GM23338 (cell line): ENCODE measurements at regions not wholly inside any gene's neighbourhood (a gene's known extent, or its start where the extent isn't known, plus 50 kb on each side); places are given as distances from the start of the nearest gene placed in this dataset.

Experiments used
- ATAC-seq: fragments of 200-7000 bp; cut with Tn5 transposase; 3 replicates; pipeline ENCODE4 v1.9.1; 2020
- DNase-seq: peaks from one replicate; pipeline ENCODE4 v3.0.0-alpha.2; 2015; ENCODE audit warnings: low spot score
- H2AFZ ChIP-seq: fragments of 200-600 bp; sonication (generic); 2 replicates; pipeline ENCODE4 v1.8.0; 2016; ENCODE audit warnings: antibody characterized with exemption, mild to moderate bottlenecking, moderate library complexity
- H3F3A ChIP-seq: fragments of 200-600 bp; sonication (generic); replicated peaks from 2 replicates; pipeline ENCODE4 v1.8.0; 2017; ENCODE audit warnings: antibody characterized with exemption, mixed run types, low read depth
- H3K27ac ChIP-seq: fragments of 200-600 bp; sonication (generic); 2 replicates; pipeline ENCODE4 v1.6.1; 2016; ENCODE audit warnings: low read depth
- H3K27me3 ChIP-seq: fragments of 200-600 bp; sonication (generic); 2 replicates; pipeline ENCODE4 v1.8.0; 2016; ENCODE audit warnings: mild to moderate bottlenecking, mixed run types, moderate library complexity; ENCODE audit not compliant: insufficient read depth
- H3K36me3 ChIP-seq: fragments of 200-600 bp; sonication (generic); 2 replicates; pipeline ENCODE4 v1.8.0; 2016; ENCODE audit warnings: mild to moderate bottlenecking; ENCODE audit not compliant: insufficient read depth
- H3K4me1 ChIP-seq: fragments of 200-600 bp; sonication (generic); 2 replicates; pipeline ENCODE4 v1.8.0; 2016; ENCODE audit warnings: mild to moderate bottlenecking, moderate library complexity; ENCODE audit not compliant: insufficient read depth
- H3K4me2 ChIP-seq: fragments of 200-600 bp; sonication (generic); 2 replicates; pipeline ENCODE4 v1.7.1; 2017; ENCODE audit warnings: mixed run types
- H3K4me3 ChIP-seq: fragments of 200-600 bp; sonication (generic); 2 replicates; pipeline ENCODE4 v1.6.1; 2016; ENCODE audit warnings: mixed run types
- H3K79me2 ChIP-seq: fragments of 200-600 bp; sonication (generic); replicated peaks from 2 replicates; pipeline ENCODE4 v1.8.0; 2017; ENCODE audit warnings: mild to moderate bottlenecking; ENCODE audit not compliant: insufficient read depth
- H3K9me2 ChIP-seq: fragments of 200-600 bp; sonication (generic); 2 replicates; pipeline ENCODE4 v1.8.0; 2017; ENCODE audit not compliant: insufficient read depth
- H4K20me1 ChIP-seq: fragments of 200-600 bp; sonication (generic); replicated peaks from 2 replicates; pipeline ENCODE4 v1.8.0; 2017; ENCODE audit warnings: mild to moderate bottlenecking; ENCODE audit not compliant: insufficient read depth
- H3K27ac Mint-ChIP-seq: 2 replicates; pipeline ENCODE4 v1.8.0; 2020; ENCODE audit warnings: inconsistent platforms, mild to moderate bottlenecking, moderate library complexity, mixed read lengths
- H3K27me3 Mint-ChIP-seq: 3 replicates; pipeline ENCODE4 v1.8.0; 2022; ENCODE audit warnings: low read depth, mild to moderate bottlenecking, moderate library complexity, mixed read lengths, inconsistent platforms; ENCODE audit not compliant: insufficient read depth, poor library complexity
- H3K36me3 Mint-ChIP-seq: 3 replicates; pipeline ENCODE4 v1.8.0; 2021; ENCODE audit warnings: low read depth, mild to moderate bottlenecking, inconsistent platforms, moderate library complexity, mixed read lengths
- H3K4me1 Mint-ChIP-seq: 3 replicates; pipeline ENCODE4 v1.8.0; 2020; ENCODE audit warnings: mild to moderate bottlenecking, inconsistent platforms, mixed read lengths
- H3K4me3 Mint-ChIP-seq: 3 replicates; pipeline ENCODE4 v1.8.0; 2021; ENCODE audit warnings: moderate library complexity, mild to moderate bottlenecking, inconsistent platforms, mixed read lengths
- H3K9me3 Mint-ChIP-seq: 3 replicates; pipeline ENCODE4 v1.8.0; 2020; ENCODE audit warnings: moderate library complexity, mild to moderate bottlenecking, inconsistent platforms, mixed read lengths
- CREB1 ChIP-seq: fragments of 250-450 bp; sonication (Bioruptor Pico); IDR thresholded peaks from 2 replicates; pipeline ENCODE4 v1.5.0; 2020; ENCODE audit warnings: low read depth, mild to moderate bottlenecking, moderate library complexity
- CTCF ChIP-seq, 2 experiments: fragments of 200-600 bp in 1 of 2; sonication (generic) in 1 of 2; conservative IDR thresholded peaks; 2 replicates each; pipeline versions ENCODE4 v1.5.1 to v1.6.1; 2016 to 2017; ENCODE audit warnings: antibody characterized with exemption in 2 of 2, low read depth in 2 of 2, mild to moderate bottlenecking in 2 of 2, moderate library complexity in 1 of 2
- EZH2 ChIP-seq: fragments of 200-600 bp; sonication (generic); IDR thresholded peaks from one replicate; pipeline ENCODE4 v1.8.0; 2017; ENCODE audit warnings: antibody characterized with exemption, mild to moderate bottlenecking, low read depth; ENCODE audit not compliant: unreplicated experiment
- EZH2phosphoT487 ChIP-seq: fragments of 200-600 bp; sonication (generic); IDR thresholded peaks from one replicate; pipeline ENCODE4 v1.8.1; 2018; ENCODE audit warnings: antibody characterized with exemption; ENCODE audit not compliant: unreplicated experiment
- JUNB ChIP-seq: IDR thresholded peaks from one replicate; pipeline ENCODE4 v1.6.1; 2016; ENCODE audit warnings: antibody characterized with exemption; ENCODE audit not compliant: unreplicated experiment
- NANOG ChIP-seq: IDR thresholded peaks from 2 replicates; pipeline ENCODE4 v1.6.1; 2016; ENCODE audit warnings: antibody characterized with exemption, borderline replicate concordance
- POLR2AphosphoS5 ChIP-seq: IDR thresholded peaks from 2 replicates; pipeline ENCODE4 v1.6.1; 2016; ENCODE audit warnings: antibody characterized with exemption, low read depth
- STAT1 ChIP-seq: IDR thresholded peaks from one replicate; pipeline ENCODE4 v1.6.1; 2016; ENCODE audit warnings: antibody characterized with exemption; ENCODE audit not compliant: unreplicated experiment
- ZNF114 ChIP-seq: fragments of 250-450 bp; sonication (Bioruptor Pico); IDR thresholded peaks from 2 replicates; pipeline ENCODE4 v1.5.0; 2020; ENCODE audit warnings: mild to moderate bottlenecking, moderate library complexity
- ZNF331 ChIP-seq: fragments of 250-450 bp; sonication (Bioruptor Pico); IDR thresholded peaks from 2 replicates; pipeline ENCODE4 v1.5.0; 2020; ENCODE audit warnings: low read depth, mild to moderate bottlenecking, moderate library complexity
- TF ChIP-seq, protein P1 (sequence below): fragments of 250-450 bp; sonication (Bioruptor Pico); IDR thresholded peaks from 2 replicates; pipeline ENCODE4 v1.5.0; 2020; ENCODE audit warnings: mild to moderate bottlenecking, moderate library complexity
- TF ChIP-seq, protein P2 (sequence below): IDR thresholded peaks from 2 replicates; pipeline ENCODE4 v1.6.1; 2016; ENCODE audit warnings: antibody characterized with exemption
- TF ChIP-seq, protein P3 (sequence below): IDR thresholded peaks from one replicate; pipeline ENCODE4 v1.6.1; 2018; ENCODE audit warnings: antibody characterized with exemption; ENCODE audit not compliant: unreplicated experiment

GRCh38 chr1:173426057-173426456 is 51.1 kb upstream of the PRDX6 start:
- ATAC-seq, result no peak
- Histone ChIP-seq H3K27ac (no peak overlapping the region), H3K4me2 (no peak overlapping the region), H3K27me3 (no peaks in the 10 kb centered on the region), H3K4me1 (peaks cover 40% of the 10 kb centered on the region), H3K36me3 (no peaks in the 10 kb centered on the region), H3K9me2 (no peaks in the 10 kb centered on the region), H3K4me3 (no peak overlapping the region), H4K20me1 (no peaks in the 10 kb centered on the region), H2AFZ (no peak overlapping the region), H3K79me2 (no peaks in the 10 kb centered on the region), H3F3A (no peaks in the 10 kb centered on the region)
- DNase-seq, result no peak
- no peaks in the 10 kb centered on the region for H3K9me3 Mint-ChIP-seq
- peaks cover 30% of the 10 kb centered on the region for H3K4me1 Mint-ChIP-seq
- no peak overlapping the region for H3K4me3 Mint-ChIP-seq
- H3K27ac Mint-ChIP-seq, result no peak overlapping the region
- H3K36me3 Mint-ChIP-seq, result no peaks in the 10 kb centered on the region
- H3K27me3 Mint-ChIP-seq, result no peaks in the 10 kb centered on the region
- TF ChIP-seq ZNF331 (CRISPR knock-in tag), result no peak
- TF ChIP-seq EZH2, result no peak
- TF ChIP-seq, protein P1, sequence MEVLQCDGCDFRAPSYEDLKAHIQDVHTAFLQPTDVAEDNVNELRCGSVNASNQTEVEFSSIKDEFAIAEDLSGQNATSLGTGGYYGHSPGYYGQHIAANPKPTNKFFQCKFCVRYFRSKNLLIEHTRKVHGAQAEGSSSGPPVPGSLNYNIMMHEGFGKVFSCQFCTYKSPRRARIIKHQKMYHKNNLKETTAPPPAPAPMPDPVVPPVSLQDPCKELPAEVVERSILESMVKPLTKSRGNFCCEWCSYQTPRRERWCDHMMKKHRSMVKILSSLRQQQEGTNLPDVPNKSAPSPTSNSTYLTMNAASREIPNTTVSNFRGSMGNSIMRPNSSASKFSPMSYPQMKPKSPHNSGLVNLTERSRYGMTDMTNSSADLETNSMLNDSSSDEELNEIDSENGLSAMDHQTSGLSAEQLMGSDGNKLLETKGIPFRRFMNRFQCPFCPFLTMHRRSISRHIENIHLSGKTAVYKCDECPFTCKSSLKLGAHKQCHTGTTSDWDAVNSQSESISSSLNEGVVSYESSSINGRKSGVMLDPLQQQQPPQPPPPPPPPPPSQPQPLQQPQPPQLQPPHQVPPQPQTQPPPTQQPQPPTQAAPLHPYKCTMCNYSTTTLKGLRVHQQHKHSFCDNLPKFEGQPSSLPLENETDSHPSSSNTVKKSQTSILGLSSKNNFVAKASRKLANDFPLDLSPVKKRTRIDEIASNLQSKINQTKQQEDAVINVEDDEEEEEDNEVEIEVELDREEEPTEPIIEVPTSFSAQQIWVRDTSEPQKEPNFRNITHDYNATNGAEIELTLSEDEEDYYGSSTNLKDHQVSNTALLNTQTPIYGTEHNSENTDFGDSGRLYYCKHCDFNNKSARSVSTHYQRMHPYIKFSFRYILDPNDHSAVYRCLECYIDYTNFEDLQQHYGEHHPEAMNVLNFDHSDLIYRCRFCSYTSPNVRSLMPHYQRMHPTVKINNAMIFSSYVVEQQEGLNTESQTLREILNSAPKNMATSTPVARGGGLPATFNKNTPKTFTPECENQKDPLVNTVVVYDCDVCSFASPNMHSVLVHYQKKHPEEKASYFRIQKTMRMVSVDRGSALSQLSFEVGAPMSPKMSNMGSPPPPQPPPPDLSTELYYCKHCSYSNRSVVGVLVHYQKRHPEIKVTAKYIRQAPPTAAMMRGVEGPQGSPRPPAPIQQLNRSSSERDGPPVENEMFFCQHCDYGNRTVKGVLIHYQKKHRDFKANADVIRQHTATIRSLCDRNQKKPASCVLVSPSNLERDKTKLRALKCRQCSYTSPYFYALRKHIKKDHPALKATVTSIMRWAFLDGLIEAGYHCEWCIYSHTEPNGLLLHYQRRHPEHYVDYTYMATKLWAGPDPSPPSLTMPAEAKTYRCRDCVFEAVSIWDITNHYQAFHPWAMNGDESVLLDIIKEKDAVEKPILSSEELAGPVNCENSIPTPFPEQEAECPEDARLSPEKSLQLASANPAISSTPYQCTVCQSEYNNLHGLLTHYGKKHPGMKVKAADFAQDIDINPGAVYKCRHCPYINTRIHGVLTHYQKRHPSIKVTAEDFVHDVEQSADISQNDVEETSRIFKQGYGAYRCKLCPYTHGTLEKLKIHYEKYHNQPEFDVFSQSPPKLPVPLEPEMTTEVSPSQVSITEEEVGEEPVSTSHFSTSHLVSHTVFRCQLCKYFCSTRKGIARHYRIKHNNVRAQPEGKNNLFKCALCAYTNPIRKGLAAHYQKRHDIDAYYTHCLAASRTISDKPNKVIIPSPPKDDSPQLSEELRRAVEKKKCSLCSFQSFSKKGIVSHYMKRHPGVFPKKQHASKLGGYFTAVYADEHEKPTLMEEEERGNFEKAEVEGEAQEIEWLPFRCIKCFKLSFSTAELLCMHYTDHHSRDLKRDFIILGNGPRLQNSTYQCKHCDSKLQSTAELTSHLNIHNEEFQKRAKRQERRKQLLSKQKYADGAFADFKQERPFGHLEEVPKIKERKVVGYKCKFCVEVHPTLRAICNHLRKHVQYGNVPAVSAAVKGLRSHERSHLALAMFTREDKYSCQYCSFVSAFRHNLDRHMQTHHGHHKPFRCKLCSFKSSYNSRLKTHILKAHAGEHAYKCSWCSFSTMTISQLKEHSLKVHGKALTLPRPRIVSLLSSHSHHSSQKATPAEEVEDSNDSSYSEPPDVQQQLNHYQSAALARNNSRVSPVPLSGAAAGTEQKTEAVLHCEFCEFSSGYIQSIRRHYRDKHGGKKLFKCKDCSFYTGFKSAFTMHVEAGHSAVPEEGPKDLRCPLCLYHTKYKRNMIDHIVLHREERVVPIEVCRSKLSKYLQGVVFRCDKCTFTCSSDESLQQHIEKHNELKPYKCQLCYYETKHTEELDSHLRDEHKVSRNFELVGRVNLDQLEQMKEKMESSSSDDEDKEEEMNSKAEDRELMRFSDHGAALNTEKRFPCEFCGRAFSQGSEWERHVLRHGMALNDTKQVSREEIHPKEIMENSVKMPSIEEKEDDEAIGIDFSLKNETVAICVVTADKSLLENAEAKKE (CRISPR knock-in tag), result no peak
- no peak for TF ChIP-seq NANOG
- no peak for TF ChIP-seq ZNF114 (CRISPR knock-in tag)
- TF ChIP-seq CTCF (conservative IDR thresholded peaks at IDR 0.05; ENCODE audit: low read depth in 2 of 2), result no peak
- TF ChIP-seq, protein P2, sequence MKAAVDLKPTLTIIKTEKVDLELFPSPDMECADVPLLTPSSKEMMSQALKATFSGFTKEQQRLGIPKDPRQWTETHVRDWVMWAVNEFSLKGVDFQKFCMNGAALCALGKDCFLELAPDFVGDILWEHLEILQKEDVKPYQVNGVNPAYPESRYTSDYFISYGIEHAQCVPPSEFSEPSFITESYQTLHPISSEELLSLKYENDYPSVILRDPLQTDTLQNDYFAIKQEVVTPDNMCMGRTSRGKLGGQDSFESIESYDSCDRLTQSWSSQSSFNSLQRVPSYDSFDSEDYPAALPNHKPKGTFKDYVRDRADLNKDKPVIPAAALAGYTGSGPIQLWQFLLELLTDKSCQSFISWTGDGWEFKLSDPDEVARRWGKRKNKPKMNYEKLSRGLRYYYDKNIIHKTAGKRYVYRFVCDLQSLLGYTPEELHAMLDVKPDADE, result no peak
- TF ChIP-seq POLR2AphosphoS5, result no peak
- no peak for TF ChIP-seq EZH2phosphoT487
- no peak for TF ChIP-seq STAT1
- no peak for TF ChIP-seq JUNB
- TF ChIP-seq CREB1 (CRISPR knock-in tag), result no peak
- TF ChIP-seq, protein P3, sequence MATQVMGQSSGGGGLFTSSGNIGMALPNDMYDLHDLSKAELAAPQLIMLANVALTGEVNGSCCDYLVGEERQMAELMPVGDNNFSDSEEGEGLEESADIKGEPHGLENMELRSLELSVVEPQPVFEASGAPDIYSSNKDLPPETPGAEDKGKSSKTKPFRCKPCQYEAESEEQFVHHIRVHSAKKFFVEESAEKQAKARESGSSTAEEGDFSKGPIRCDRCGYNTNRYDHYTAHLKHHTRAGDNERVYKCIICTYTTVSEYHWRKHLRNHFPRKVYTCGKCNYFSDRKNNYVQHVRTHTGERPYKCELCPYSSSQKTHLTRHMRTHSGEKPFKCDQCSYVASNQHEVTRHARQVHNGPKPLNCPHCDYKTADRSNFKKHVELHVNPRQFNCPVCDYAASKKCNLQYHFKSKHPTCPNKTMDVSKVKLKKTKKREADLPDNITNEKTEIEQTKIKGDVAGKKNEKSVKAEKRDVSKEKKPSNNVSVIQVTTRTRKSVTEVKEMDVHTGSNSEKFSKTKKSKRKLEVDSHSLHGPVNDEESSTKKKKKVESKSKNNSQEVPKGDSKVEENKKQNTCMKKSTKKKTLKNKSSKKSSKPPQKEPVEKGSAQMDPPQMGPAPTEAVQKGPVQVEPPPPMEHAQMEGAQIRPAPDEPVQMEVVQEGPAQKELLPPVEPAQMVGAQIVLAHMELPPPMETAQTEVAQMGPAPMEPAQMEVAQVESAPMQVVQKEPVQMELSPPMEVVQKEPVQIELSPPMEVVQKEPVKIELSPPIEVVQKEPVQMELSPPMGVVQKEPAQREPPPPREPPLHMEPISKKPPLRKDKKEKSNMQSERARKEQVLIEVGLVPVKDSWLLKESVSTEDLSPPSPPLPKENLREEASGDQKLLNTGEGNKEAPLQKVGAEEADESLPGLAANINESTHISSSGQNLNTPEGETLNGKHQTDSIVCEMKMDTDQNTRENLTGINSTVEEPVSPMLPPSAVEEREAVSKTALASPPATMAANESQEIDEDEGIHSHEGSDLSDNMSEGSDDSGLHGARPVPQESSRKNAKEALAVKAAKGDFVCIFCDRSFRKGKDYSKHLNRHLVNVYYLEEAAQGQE, result no peak
